ENCODE measurements at regions not wholly inside any gene's neighbourhood (a gene's known extent, or its start where the extent isn't known, plus 50 kb on each side); places are given as distances from the start of the nearest gene placed in this dataset.

DNA sequence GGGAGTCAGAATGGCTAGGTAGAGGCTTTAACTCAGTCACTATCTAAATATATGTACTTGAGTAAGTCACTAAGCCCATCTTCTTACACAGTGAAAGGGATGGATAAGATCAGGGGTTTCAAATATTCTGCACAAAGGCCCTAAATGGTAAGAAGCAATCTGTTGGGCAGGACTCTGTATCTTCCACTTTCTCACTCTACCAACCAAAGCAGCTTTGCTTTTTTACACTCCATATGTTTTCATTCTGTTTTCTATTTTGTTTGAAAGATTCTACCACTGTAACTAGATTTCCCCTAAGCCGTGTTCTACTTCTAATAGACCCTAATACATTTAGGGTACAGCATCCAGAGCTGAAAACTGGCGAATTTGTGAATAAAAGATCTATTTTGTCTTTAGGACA is 477.5 kb upstream of the NMUR2 start:
- DNase-seq (no peak), ATAC-seq (no peak)

DNA sequence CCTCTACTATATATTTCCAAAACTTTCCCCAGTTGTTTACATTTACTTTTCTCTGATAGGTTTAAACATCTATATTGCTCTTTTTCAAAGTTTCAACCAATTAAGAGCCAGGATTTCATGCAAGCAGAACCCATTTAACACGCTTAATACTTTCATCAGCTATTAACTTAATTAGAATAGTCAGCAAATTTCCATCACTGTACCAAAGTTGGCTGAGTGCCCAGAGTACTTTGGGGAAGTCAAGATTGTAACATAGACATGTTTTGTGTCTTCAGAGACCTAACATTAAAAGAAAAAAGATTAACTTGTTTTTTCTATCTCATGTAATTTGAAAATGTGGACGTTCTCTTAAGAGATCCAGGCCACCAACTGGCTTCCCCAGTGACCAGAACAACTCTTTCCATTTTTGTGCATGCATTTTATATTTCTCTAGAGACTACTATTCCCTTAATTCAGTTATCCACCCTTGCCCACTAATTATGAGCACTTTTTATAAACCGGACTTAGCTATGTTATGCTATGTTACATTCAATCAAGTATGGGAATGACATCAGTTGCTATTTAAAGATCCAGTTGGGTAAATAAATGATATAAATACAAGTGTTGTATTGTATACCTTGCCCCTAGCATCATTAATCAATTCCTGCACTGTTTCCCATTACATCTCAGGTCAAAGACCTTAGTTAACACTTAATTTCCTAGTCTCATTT is 478.1 kb upstream of the NMUR2 start:
- ATAC-seq, result no peak
- no peak for DNase-seq

- no peak for DNase-seq
- ATAC-seq, result no peak
Observed at GRCh38 chr5:152884006-152884405, 478.9 kb upstream of the NMUR2 start.

GRCh38 chr5:152900332-152900731 is 495.3 kb upstream of the NMUR2 start:
- ATAC-seq, result no peak
- DNase-seq, result no peak

DNA sequence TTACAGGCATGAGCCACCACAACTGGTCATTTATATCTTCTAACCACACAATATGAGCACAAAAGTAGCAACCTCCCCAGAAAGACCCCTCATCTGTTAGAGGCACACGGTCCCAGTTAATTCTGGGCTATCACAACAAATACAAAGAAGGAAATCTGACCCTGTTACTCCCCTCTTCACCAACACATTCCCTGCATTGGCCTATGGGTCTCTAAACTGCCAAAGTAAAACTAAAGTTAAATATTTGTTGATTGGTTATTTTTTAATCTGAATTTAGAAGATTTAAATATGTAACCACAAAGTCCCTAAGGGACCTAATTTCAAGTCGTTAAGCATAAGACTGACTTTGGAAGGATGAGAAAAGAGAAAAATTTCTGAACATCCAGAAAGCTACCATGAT is 496.7 kb upstream of the NMUR2 start:
- no peak for ATAC-seq
- no peak for DNase-seq

GRCh38 chr5:152905286-152905685 is 500.2 kb upstream of the NMUR2 start:
- ATAC-seq (no peak), DNase-seq (no peak)

DNA sequence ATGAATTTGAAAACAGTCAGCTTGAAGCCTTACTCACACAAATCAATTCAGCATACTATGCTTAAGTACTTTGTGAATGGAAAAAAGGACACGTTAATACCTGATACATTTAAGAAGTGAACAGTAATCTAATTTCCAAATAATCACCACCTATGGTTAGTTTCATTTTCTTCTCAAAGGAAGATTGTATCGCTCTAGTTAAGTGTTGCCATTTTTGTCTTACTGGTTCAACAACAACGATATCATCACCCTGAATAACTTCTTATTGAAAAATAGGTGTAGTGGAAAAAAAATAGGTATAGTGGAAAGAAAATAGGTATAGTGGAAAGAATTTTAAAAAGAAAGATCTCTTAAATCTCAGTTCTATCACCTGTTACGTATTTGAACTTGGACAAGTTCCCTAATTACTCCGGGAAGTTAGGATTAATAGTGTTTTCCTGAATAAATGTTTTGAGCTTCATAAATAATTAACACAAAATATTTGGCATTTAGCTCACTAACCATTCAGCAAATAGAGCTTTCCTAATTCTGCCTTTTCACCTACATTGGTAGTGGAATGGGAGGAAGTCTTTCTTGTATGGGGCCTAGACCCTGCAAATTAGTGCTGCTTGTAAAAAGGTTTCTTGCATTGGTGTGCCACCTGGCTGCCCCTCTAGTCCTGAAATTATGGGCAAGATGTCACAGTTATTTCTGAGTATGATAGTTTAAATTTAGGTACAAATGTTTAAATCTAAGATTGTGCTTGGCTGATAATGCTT is 502.6 kb upstream of the NMUR2 start:
- DNase-seq (no peak), ATAC-seq (no peak)

DNA sequence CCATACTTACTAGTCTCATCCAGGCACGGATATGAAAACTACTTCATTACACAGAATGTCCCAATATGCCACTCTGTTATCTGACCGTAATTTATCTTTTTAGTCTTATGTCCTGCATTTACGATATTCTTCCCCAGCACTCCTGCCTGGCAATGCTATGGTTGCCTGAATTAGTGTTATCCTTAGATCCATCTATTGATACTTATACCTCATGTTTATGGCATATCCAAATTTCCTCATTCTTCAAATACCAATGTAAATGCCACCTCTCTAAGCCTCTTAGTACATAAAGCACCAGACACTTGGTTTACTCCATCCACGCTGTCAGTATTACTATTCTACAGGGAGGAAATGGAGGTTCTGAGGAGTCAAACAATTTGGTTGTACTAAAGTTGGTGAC is 507.8 kb upstream of the NMUR2 start:
- ATAC-seq (no peak), DNase-seq (no peak)

DNA sequence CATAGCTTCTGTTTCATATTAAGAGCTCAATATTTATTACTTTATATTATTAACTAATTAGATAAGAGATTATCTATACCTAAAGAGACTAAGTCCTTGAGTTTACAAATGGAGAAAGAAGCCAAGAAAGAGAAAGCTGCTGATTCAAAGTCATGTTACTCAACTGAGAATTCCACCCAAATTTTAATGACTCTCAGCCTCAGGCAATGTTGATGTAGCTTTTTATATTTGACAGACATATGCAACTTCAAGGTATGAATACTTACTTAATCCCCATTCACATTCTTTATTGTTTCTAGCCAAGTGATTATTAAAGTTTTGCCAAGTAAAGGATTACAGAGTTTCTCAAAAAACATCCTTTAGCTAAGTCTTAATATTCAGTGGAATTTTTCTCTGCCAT is 527.5 kb upstream of the NMUR2 start:
- no peak for DNase-seq
- ATAC-seq, result no peak

DNA sequence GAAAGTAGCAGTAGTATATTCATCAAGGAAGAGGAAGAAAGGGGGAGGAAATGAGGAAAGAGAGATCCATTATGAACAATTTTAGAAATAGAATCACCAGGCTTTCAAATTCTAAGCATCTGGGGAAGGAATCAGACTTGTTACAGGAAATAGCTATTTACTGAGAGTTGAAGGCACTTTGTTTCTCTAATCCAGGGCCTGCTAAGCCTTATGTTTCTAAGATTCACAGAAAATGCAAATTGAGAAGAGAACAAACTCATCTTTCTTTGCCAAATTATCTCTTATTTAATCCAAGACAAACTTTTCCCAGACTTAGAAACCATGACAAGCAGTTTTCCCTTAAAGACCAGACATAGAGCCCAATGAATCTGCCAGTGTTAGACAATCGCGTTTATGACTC is 528.0 kb upstream of the NMUR2 start:
- ATAC-seq, result no peak
- no peak for DNase-seq

DNA sequence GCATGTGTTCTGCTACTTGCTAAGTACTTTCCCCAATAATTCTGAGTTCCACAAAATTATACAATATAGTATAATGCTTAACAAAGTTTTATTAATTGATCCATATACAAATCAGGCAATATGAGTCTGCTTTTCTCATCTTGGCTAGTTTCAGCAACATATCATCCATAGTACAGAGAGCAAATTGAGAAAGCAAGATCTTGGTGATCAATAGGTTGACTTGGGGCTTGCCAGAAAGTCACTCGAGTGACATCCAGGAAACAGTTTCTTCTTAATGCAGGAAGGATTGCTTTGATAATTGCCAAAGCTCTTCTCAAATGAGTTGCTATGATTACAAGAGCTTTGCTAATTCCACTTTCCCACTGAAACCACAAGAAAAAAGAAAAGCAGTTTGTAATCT is 533.6 kb upstream of the NMUR2 start:
- ATAC-seq, result no peak
- no peak for DNase-seq

GRCh38 chr5:152942633-152943336 is 537.7 kb upstream of the NMUR2 start:
- ATAC-seq, result no peak
- no peak for DNase-seq

GRCh38 chr5:152953788-152954483 is 536.5 kb upstream of the GRIA1 start:
- no peak for ATAC-seq

GRCh38 chr5:152956943-152957613 is 533.4 kb upstream of the GRIA1 start:
- DNase-seq, result no peak
- ATAC-seq, result no peak

More at GRCh38 chr5:152953788-152954483, 536.5 kb upstream of the GRIA1 start:
- DNase-seq, result no peak

DNA sequence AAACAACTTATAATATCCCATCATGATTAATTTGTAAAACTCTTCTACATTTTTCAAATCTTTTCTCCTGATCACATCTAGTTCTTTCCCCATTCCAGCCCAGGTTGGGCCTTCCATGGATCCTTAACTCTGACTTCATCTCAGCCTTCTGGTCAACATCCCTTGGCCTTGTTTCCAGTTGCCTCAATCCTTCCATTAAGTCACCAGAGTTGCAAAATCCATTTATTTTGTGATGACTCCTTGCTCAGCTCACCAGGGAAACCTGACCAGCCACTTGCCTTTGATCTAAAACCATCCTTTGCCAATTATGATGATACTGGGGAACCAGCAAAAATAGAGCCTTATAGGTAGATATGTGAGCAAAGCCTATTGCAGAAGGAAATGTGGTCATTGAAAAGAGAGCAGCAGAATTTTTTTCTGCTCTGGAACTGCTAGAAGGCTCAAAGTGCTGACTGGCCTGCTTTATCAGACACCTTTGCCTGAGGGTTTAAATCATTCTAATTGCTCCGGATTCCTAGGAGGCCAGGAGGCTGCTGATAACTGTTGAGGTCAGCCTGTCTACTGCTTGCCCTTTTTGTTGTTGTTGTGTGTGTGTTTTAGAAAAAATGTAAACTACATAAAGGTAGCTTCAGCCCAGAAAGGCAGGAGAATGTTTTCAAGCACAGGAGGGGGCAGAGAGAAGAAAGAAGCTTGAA is 512.2 kb upstream of the GRIA1 start:
- DNase-seq (no peak), ATAC-seq (no peak)

GRCh38 chr5:152987131-152987530 is 503.3 kb upstream of the GRIA1 start:
- DNase-seq (no peak), ATAC-seq (no peak)

GRCh38 chr5:152990217-152990616 is 500.3 kb upstream of the GRIA1 start:
- ATAC-seq (no peak), DNase-seq (no peak)

GRCh38 chr5:152990649-152991048 is 499.8 kb upstream of the GRIA1 start:
- DNase-seq, result no peak
- no peak for ATAC-seq

- no peak for DNase-seq
- no peak for ATAC-seq
Observed at GRCh38 chr5:152994033-152994680, 496.3 kb upstream of the GRIA1 start.

DNA sequence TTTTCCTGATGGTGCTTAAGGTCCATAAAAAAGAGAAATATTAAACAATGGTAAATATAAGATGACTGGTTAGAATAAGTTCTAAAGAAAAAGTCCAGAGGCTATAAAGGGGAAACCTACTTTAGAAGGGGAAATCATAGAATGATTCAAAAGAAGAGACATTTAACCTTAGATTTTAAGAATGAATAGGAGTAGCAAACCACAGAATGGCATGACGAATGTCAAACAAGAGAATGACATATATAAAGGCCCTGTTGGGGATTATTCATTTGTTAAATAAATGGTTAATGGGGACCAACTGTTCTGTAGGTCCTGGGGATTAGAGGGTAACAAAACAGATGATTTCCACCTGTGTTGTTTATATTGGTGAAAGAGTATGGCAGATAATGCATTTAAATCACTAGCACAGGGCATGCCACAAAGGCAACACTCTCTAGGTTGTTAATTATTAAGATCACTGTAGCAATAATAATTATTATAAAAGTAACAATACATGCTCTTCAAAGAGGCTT is 495.2 kb upstream of the GRIA1 start:
- DNase-seq, result no peak
- ATAC-seq, result no peak

DNA sequence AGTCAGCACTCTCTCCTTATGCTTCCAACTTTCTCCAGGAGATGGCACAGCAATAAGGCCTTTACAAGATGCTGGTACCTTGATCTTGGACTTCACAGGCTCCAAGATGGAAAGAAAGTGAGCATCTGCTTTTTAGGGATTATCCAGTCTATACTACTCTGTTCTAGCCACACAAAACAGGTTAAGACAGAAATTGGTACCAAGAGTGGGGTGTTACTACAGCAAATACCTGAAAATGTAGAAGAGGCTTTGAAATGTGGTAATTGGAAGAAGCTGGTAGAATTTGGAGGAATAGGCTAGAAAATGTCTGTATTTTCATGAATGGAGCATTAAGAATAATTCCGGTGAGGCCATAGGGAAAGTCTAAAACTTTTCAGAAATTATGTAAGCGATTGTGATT is 484.8 kb upstream of the GRIA1 start:
- ATAC-seq, result no peak
- no peak for DNase-seq

All from stimulated activated naive CD8-positive, alpha-beta T cell treated with anti-CD3 and anti-CD28 coated beads, Interleukin-15, Interleukin-2, amounts not matched to agents 100 U/mL and 50 U/mL, for 24 hours (primary cell).